Panc1 (cell line): ENCODE measurements at regions not wholly inside any gene's neighbourhood (a gene's known extent, or its start where the extent isn't known, plus 50 kb on each side); places are given as distances from the start of the nearest gene placed in this dataset.

Experiments used
- ATAC-seq: fragments of 200-7000 bp; cut with Tn5 transposase; 2 replicates; pipeline ENCODE4 v1.9.1; 2020; ENCODE audit warnings: mild to moderate bottlenecking, moderate library complexity
- BruUV-seq: library from RNA; stranded (reverse); fragments of 400-500 nt; replicated peaks from 2 replicates; lab custom pipeline; 2021; lab: Mats Ljungman, UMichigan
- CTCF ChIA-PET: fragments of 300-600 bp; sonication (Branson Sonifier 250); formaldehyde crosslinking; loops from one replicate; lab custom pipeline; 2022; ENCODE audit warnings: antibody characterized with exemption; lab: Charles Lee
- POLR2A ChIA-PET: fragments of 300-600 bp; sonication (Branson Sonifier 250); formaldehyde crosslinking; loops from one replicate; lab custom pipeline; 2022; ENCODE audit warnings: antibody characterized with exemption; lab: Charles Lee
- DNase-seq: peaks from one replicate; pipeline ENCODE4 v3.0.0-alpha.2; 2010; ENCODE audit warnings: low read depth, low spot score
- H3K27ac ChIP-seq: 2 replicates; pipeline ENCODE4 v1.5.1; 2011; ENCODE audit warnings: mild to moderate bottlenecking, low read length, inconsistent platforms
- H3K27me3 ChIP-seq: fragments of 200-500 bp; sonication (Bioruptor generic); 2 replicates; pipeline ENCODE4 v1.6.0; 2014; ENCODE audit warnings: low read length, inconsistent platforms; ENCODE audit not compliant: control insufficient read depth, insufficient read depth
- H3K36me3 ChIP-seq: fragments of 200-500 bp; sonication (Bioruptor generic); 2 replicates; pipeline ENCODE4 v1.5.1; 2014; ENCODE audit warnings: inconsistent platforms, mild to moderate bottlenecking, low read length, moderate library complexity; ENCODE audit not compliant: control insufficient read depth, insufficient read depth
- H3K4me1 ChIP-seq: 2 replicates; pipeline ENCODE4 v1.5.1; 2011; ENCODE audit warnings: inconsistent platforms, mild to moderate bottlenecking, low read length, moderate library complexity; ENCODE audit not compliant: control insufficient read depth, insufficient read depth
- H3K4me3 ChIP-seq, 2 experiments: 2 replicates each; pipeline ENCODE4 v1.5.1; 2011 to 2012; ENCODE audit warnings: low read depth in 2 of 2, low read length in 2 of 2, mild to moderate bottlenecking in 2 of 2, inconsistent platforms in 1 of 2, moderate library complexity in 1 of 2
- H3K9me3 ChIP-seq: fragments of 200-500 bp; sonication (Bioruptor generic); 2 replicates; pipeline ENCODE4 v1.5.1; 2014; ENCODE audit warnings: low read depth, mild to moderate bottlenecking, inconsistent platforms, low read length, moderate library complexity; ENCODE audit not compliant: control insufficient read depth, insufficient read depth
- POLR2AphosphoS5 ChIP-seq: IDR thresholded peaks from 2 replicates; pipeline ENCODE4 v1.6.1; 2012; ENCODE audit warnings: mild to moderate bottlenecking, low read depth, low read length, moderate library complexity
- SIN3A ChIP-seq: IDR thresholded peaks from 2 replicates; pipeline ENCODE4 v1.6.1; 2012; ENCODE audit warnings: low read depth, mild to moderate bottlenecking, low read length, moderate library complexity, borderline replicate concordance; ENCODE audit not compliant: insufficient read depth
- TCF7L2 ChIP-seq: IDR thresholded peaks from 2 replicates; pipeline ENCODE4 v1.6.1; 2011; ENCODE audit warnings: mild to moderate bottlenecking, low read depth, low read length, inconsistent platforms
- in situ Hi-C: cut with HindIII; loops from 2 replicates; pipeline ENCODE4 v1.10.0; 2016; ENCODE audit warnings: low sequenced_read_pairs, low pct_unique_long_range_greater_than_20kb
- intact Hi-C: fragments of 100-400 bp; cut with micrococcal nuclease; formaldehyde crosslinking; loops from one replicate; pipeline ENCODE4 v1.10.0; 2022; ENCODE audit not compliant: unreplicated experiment
- TF ChIP-seq, protein P1 (sequence below), 2 experiments: IDR thresholded peaks; 2 replicates each; pipeline ENCODE4 v1.6.1; 2011 to 2012; ENCODE audit warnings: low read depth in 2 of 2, control low read depth in 1 of 2, low read length in 1 of 2, mild to moderate bottlenecking in 1 of 2, moderate library complexity in 1 of 2; ENCODE audit not compliant: insufficient read depth in 1 of 2
- TF ChIP-seq, protein P2 (sequence below): fragments of 450-650 bp; IDR thresholded peaks from 2 replicates; pipeline ENCODE4 v1.5.1; 2017; ENCODE audit warnings: mild to moderate bottlenecking

DNA sequence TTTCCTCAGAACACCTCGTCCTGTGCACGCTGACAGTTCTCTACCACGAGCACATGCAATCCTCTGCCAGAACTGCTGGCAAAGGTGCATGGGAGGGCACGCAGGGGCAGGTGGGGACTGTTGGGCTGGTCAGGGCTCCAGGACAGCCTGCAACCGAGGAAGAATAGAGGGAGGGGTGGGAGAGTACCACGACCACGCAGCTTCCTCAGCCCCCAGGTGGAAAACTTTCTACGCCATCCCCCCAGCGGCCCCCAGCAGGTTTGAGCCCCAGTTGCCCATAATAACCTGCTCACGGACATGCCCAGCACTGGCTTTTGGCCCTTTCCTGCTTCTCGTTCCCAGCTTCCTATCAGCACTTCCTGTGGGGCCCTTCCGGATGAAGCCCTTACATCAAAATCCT lies 199.3 kb downstream of the C16orf95 start:
- Histone ChIP-seq H3K4me1 (no peaks in the 10 kb centered on the region), H3K27me3 (no peaks in the 10 kb centered on the region), H3K27ac (no peak overlapping the region), H3K36me3 (no peaks in the 10 kb centered on the region), H3K9me3 (no peaks in the 10 kb centered on the region), H3K4me3 (no peak overlapping the region)
- TF ChIP-seq TCF7L2: no peak
- TF ChIP-seq, protein P1, sequence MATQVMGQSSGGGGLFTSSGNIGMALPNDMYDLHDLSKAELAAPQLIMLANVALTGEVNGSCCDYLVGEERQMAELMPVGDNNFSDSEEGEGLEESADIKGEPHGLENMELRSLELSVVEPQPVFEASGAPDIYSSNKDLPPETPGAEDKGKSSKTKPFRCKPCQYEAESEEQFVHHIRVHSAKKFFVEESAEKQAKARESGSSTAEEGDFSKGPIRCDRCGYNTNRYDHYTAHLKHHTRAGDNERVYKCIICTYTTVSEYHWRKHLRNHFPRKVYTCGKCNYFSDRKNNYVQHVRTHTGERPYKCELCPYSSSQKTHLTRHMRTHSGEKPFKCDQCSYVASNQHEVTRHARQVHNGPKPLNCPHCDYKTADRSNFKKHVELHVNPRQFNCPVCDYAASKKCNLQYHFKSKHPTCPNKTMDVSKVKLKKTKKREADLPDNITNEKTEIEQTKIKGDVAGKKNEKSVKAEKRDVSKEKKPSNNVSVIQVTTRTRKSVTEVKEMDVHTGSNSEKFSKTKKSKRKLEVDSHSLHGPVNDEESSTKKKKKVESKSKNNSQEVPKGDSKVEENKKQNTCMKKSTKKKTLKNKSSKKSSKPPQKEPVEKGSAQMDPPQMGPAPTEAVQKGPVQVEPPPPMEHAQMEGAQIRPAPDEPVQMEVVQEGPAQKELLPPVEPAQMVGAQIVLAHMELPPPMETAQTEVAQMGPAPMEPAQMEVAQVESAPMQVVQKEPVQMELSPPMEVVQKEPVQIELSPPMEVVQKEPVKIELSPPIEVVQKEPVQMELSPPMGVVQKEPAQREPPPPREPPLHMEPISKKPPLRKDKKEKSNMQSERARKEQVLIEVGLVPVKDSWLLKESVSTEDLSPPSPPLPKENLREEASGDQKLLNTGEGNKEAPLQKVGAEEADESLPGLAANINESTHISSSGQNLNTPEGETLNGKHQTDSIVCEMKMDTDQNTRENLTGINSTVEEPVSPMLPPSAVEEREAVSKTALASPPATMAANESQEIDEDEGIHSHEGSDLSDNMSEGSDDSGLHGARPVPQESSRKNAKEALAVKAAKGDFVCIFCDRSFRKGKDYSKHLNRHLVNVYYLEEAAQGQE (IDR thresholded peaks at IDR 0.05; ENCODE audit: insufficient read depth in 1 of 2, low read depth in 2 of 2, low read length in 1 of 2): no peak
- TF ChIP-seq SIN3A: no peak
- TF ChIP-seq, protein P2, sequence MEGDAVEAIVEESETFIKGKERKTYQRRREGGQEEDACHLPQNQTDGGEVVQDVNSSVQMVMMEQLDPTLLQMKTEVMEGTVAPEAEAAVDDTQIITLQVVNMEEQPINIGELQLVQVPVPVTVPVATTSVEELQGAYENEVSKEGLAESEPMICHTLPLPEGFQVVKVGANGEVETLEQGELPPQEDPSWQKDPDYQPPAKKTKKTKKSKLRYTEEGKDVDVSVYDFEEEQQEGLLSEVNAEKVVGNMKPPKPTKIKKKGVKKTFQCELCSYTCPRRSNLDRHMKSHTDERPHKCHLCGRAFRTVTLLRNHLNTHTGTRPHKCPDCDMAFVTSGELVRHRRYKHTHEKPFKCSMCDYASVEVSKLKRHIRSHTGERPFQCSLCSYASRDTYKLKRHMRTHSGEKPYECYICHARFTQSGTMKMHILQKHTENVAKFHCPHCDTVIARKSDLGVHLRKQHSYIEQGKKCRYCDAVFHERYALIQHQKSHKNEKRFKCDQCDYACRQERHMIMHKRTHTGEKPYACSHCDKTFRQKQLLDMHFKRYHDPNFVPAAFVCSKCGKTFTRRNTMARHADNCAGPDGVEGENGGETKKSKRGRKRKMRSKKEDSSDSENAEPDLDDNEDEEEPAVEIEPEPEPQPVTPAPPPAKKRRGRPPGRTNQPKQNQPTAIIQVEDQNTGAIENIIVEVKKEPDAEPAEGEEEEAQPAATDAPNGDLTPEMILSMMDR: no peak
- TF ChIP-seq POLR2AphosphoS5: no peak
- BruUV-seq: no TSS peak
- ChIA-PET POLR2A (no interaction called here), CTCF (no interaction called here)
- in situ Hi-C loops (no loop called here), intact Hi-C loops (no loop called here)
- no peak for DNase-seq
- no peak for ATAC-seq

DNA sequence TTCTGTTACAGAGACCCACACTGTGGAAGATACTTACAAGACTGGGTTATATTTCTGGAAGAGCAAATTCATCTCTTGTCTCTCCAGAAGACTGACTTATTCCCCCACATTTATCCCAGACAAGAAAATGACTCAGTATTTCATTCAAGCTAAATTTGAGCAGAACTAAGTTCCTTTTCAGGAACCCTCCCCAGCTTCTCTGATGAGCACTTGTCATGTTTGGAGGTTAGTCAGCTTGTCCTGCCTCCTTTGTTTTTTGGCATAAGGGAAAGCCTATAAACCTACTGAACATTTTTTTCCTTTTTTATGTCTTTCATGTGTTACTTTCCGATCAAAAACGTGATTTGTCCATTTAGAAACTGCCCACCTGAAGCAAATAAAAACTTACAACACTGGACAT lies 198.0 kb downstream of the C16orf95 start:
- TF ChIP-seq, protein P1 (IDR thresholded peaks at IDR 0.05; ENCODE audit: insufficient read depth in 1 of 2, low read depth in 2 of 2, low read length in 1 of 2): no peak
- H3K9me3 ChIP-seq: no peaks in the 10 kb centered on the region
- H3K4me3 ChIP-seq: no peak overlapping the region
- no peaks in the 10 kb centered on the region for H3K4me1 ChIP-seq
- in situ Hi-C loops (no loop called here), intact Hi-C loops (no loop called here)
- no peak for DNase-seq
- no peaks in the 10 kb centered on the region for H3K27me3 ChIP-seq
- no TSS peak for BruUV-seq
- no peak overlapping the region for H3K27ac ChIP-seq
- no peaks in the 10 kb centered on the region for H3K36me3 ChIP-seq
- no peak for ATAC-seq
- ChIA-PET CTCF (no interaction called here), POLR2A (no interaction called here)
